LHCN-M2 (cell line): ENCODE measurements at regions not wholly inside any gene's neighbourhood (a gene's known extent, or its start where the extent isn't known, plus 50 kb on each side); places are given as distances from the start of the nearest gene placed in this dataset.
A peak's percentile ranks its signal among the peaks of the same experiment; 100 is the strongest.
"Not testable (repeated sequence)": the region's sequence is repeated elsewhere in the genome, so short reads cannot be mapped to it uniquely, and the experiment has no call there.

Experiments used
- DNase-seq: peaks from one replicate; pipeline ENCODE4 v3.0.0-alpha.2; 2012; ENCODE audit warnings: low read depth

DNA sequence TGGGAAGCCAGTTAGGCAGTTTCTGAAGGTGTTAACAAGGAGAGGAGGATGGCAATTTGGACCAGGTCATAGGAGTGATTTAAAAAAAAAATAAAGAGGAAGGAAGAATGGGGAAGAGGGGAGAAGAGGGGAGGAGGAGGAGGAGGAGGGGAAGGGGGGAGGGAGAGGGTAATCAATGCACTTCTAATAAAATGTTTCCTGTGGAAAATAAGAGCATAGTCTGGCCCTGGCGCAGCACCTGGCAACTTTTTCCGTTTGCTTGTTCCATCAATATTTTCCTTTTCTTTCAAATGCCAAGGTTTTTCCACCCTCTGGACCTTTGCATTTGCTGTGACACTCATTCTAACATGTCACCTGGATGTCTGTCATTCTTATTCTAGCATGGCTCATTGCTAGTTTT lies 308.2 kb downstream of the PPP1R3A start:
- no peak for DNase-seq

DNA sequence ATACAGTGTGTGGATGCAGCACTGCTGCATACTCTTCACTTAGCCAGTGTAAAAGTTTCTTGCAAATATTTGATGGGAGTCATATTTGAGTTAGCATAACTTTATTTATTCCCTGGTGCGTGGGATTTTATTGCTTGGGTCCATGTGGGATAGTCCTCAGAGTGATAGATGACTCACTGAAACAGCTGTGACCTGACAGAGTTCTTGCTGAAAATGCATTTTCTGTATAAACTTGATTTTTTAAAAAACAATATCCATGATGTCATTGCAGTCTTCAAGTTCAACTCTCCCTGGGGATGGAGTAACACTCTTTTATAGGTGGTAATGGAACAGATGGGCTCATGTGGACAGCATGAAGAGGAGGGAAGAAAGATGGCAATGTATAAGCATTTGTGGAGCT lies 310.0 kb downstream of the PPP1R3A start:
- peak; percentile 95 for DNase-seq

DNA sequence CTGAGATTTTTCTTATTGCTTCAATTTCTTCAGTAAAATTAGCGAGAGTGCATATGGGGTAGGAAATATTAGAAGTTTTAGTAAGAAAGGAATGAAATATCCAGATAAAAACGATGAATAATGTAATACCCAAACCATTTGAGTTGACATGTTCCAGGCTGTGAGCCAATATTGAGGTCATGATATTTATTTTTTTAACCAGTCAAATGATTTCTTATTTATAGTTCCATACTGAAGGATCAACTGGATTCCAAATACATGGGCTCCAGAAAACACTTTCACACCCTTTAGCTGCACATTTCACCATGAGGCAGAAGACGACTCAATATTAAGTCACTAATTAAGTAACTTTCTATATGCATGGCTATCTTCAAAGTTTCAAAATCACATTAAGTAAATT lies 312.5 kb downstream of the PPP1R3A start:
- no peak for DNase-seq

DNA sequence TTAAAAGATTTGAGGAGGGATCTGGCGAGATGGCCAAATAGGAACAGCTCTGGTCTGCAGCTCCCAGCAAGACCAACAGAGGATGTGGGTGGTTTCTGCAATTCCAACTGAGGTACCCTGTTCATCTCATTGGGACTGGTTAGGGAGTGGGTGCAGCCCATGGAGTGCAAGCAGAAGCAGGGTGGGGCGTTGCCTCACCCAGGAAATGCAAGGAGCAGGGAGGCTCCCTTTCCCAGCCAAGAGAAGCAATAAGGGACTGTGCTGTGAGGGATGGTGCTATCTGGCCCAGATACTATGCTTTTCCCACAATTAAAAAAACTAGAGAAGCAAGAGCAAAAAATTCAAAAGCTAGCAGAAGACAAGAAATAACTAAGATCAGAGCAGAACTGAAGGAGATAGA lies 318.4 kb downstream of the PPP1R3A start:
- not testable (repeated sequence) for DNase-seq

DNA sequence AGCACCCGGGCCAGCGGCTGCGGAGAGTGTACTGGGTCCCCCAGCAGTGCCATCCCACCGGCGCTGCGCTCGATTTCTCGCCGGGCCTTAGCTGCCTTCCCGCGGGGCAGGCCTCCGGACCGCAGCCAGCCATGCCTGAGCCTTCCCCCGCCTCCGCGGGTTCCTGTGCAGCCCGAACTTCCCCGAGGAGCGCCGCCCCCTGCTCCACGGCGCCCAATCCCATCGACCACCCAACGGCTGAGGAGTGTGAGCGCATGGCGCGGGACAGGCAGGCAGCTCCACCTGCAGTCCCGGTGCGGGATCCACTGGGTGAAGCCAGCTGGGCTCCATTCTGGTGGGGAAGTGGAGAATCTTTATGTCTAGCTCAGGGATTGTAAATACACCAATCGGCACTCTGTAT lies 325.4 kb downstream of the PPP1R3A start:
- not testable (repeated sequence) for DNase-seq

DNA sequence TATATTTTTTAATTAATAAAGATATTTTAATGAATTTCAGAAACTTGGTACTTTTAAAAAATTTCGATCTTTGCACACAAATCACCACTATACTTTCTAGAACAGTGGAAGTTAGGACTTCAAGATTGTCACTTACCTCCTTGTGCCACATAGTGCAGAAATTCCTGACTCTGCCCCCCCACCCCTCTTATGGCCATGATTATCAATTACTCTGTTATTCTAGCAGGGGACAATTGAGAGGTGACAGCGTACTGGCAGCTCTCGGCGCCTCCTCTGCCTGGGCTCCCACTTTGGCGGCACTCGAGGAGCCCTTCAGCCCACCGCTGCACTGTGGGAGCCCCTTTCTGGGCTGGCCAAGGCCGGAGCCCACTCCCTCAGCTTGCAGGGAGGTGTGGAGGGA lies 325.9 kb downstream of the PPP1R3A start:
- not testable (repeated sequence) for DNase-seq

DNA sequence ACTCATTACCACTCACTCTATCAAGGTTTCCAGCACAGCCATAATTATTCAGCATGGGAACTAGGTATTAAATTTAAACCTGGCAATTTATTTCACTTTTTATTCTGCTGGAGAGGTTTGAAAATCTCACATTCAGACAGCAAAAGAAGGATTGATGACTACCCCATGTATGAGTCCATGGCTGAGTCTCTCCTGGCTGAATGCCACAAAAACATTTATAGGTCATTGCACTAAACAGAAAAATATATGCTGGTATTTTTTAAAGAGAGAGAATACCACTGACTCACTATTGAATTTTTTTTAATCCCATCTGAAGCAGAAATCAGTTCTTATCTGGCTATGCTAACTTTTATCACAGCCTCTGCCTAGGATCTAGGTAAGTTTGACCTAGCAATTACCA lies 336.3 kb downstream of the PPP1R3A start:
- DNase-seq, result peak; percentile 78

DNA sequence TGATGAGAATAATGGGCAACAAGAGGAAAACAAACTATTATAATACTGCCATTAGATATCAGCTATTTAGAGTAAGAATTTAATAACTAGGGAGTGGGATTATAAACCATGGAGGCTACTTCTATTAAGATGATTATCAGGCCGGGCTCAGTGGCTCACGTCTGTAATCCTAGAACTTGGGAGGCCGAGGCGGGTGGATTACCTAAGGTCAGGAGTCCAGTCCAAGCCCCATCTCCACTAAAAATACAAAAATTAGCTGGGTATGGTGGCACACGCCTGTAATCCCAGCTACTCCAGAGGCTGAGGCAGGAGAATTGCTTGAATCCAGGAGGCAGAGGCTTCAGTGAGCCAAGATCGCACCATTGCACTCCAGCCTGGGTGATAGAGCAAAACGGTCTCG lies 355.6 kb downstream of the PPP1R3A start:
- DNase-seq, result not testable (repeated sequence)

DNA sequence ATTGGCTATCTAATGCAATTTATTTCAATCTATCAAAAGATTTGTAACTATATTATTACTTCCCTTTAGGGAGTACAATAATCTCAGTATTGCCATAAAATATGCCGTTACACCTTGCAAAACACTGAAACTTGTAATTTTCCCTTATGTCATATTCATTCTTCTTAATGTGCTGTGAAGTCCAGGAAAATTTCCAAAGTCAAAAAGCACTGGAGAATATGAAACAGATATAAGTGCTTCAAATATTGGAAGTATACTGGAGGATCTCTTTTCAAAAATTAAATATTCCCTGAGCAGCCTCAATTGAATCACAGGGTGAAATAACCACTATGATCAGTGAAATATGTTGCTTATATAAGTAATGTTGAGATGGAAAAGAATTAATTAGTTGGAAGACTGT lies 356.0 kb downstream of the PPP1R3A start:
- no peak for DNase-seq

DNA sequence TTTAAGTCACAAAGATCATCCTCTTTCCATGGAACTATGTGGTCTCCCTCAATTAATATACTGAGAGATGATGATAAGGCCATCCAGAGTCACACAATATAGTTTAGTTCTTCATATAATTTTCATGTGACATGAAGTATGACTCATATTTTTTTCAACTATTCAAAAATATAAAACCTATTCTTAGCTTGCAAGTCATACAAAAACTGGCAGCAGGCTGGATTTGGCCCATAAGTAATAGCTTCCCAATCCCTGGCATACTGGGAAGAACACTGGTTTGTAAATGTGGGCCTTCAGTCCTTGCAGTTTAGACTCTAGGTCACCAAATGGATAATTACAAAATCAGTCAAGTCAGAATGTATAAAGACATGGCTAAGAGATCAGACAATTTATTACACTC lies 356.6 kb downstream of the PPP1R3A start:
- DNase-seq, result peak; percentile 43

DNA sequence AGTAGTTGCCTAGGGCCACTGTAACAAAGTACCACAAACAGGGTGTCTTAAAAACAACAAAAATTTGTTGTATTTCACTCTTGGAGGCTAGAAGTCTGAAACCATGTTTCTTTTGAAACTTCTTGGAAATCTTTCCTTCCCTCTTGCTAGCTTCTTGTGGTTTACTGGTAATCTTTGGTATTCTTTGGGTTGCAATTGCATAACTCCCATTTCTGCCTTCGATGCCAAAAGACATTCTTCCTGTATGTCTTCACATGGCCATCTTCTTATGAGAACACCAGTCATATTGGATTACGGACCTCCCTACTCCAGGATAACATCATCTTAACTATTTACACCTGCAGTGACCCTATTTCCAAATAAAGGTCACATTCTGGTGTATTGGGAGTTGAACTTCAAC lies 357.4 kb downstream of the PPP1R3A start:
- DNase-seq, result peak; percentile 75

DNA sequence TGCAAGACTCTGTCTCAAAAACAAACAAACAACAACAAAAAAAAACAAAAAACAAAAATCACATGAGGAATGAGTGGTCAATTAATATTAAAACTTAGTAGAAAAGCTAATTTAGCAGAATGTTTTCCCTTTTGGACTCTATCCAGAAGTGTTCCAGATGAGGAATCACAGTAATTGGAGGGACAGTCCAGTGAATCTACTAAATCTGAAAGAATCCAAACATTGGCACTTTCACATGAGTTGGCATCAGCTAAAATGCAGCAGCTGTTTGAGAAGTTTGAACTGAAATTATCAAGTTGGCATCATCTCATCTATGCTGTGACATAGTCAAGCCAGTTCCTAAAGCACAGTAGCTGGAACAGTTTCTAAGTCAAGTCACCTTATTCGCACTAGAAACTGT lies 367.8 kb downstream of the PPP1R3A start:
- DNase-seq, result peak; percentile 27

DNA sequence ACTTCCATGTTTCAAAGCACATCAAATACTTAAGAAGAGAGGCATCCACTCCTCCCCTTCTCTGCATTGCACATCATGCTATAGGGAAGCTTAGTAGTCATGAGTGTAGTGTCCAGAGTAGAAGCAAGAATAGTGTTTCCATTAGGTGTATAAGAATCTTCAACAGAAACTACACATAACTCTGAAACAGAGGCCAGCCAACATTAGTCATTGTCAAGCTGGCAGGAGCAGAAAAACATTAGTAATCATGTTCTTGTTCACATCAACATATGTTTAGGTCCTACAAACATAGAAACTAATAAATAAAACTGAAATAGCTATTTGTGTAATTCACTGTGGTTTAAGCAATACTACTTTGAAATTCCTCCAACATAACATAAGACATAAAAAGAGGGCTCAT lies 370.2 kb downstream of the PPP1R3A start:
- DNase-seq, result peak; percentile 27

DNA sequence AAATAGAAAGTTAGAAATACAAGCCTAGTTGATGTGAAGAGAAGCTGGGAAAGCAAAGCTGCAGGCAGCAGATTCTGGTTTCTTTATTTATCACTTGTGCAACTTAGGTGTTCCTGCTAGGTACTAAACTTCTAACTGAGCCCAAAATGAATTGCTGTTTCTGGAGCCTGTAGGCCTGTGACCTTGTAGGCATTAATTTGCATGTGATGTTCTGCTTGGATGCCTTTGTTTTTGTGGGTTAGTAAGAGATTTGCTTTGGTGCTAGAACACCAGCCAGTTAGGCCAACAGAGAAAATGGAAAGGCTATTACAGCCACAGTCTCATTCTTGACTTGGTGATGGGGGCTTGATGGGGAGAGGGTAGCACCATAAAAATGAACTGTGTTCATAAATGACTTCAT lies 370.7 kb downstream of the PPP1R3A start:
- no peak for DNase-seq

DNA sequence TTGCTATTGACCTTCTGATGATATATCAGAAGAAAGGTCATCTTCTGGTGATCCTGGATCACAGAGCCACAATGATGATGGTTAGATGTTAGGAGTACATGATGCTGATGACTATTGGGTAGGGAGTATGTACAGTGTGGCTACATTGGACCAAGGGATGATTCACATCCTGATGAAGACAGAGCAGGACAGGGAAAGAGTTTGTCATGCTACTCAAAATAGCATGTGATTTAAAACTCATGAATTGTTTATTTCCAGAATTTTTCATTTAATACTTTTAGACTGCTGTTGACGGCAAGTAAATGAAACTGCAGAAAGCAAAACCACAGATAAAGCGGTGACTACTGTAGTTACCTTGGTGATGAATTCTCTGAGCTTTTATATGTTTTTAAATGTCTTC lies 397.3 kb downstream of the PPP1R3A start:
- peak; percentile 82 for DNase-seq

DNA sequence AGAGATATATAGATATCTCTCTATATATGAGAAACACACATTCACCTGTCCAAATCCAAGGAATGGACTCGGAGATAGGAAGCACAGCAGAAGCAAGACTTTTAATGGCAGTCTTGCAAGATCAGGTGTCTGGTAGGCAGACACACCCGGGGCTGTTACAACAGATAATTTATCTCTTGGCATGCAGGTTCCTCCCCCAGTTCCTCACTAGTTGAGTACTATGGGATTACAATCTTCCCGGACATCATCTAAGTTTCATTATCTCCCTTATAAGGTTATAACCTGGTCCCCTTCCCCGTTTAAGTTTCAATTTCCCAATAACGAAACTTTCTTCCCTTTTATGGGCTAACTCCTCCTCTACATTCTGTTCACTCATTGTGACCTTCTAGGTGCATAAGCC lies 399.3 kb downstream of the PPP1R3A start:
- no peak for DNase-seq

DNA sequence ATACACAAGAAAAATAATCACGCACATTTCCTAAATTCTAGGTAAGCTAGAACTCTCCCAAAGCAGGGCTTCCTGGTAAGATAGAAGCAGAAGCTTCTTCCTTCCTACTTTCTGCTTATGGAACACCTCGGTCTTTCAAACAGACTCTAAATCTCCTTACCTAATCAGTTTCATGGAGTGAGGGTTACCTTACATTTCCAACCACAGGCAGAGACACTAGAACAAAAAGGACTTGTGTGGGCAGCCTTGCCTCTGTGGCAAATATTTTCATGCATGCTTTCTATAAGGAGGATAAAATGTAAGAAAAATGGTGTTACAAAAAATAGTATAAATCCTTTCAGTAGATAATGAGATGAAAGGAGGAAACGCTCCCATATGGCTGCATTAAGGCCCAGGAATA lies 386.3 kb upstream of the SMIM30 start:
- DNase-seq, result no peak

DNA sequence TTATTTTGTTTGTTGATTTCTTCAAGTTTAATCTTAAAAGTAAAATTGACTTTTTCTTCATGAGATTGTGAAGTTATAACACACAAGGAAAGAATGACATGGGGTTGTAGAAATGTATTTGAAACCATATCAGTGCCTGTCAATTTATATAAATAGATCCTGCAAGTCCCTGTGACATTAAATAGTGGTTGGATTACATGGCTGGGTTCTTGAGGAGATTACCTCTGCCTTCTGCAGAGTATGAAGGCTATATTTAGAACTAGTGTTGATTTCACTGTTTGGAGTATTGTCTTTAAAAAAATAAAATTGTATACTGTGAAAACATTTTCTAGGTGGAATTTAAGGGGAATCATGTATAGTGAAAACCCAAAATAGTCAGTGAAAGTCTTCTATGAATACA lies 385.8 kb upstream of the SMIM30 start:
- DNase-seq, result no peak

DNA sequence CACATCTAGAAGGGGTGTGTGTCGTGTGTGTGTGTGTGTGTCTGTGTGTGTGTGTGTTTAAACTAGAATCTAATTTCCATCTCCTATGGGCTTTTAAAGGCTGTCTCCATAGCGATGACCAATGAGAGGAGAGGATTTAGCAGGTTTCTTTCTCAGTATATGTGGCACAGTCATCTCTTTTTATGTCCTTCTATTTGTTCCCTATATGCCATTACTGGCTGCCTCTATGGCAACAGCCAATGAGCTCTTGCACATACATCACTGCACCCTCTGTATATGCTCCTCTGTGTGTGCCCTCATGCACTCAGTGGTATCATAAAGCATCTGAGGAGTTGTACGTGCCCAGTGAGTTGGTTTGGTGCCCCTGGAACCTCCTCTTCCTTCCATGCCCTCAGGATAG lies 378.2 kb upstream of the SMIM30 start:
- DNase-seq, result not testable (repeated sequence)

DNA sequence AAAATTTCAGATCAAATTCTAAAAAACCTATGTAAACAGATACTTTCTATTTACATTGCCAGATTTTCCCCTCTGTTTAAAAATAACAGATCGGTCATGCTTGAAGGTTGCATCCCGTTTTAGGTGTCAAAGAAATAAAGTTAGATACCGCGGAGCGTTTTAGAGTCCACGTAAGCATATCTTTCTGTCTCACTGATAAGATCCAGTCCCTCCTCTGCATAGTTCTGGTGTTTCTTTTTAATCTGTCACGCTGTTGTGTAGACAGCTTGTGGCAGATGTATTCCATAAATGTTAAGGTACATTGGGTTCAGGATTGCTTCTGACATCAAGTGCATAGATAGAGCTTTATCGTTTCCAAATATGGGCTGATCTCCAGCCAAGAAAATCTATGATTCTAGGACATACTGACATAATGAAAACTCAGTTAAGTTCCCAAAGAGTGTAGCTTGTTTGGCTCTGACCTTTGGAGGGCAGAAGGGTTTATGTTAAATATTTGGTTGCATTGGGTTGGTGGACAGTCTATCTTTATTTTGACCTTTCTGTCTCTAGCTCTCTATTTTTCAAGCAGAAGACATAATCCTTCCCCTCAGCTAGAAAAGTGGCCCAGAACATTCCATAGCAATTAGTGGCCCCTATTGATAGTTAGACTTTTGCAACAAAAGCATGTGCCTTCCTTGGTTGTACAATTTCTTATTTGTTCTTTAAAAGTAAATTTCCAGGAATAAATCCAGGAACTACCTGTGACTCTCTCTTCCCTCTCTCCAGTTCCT lies 376.6 kb upstream of the SMIM30 start:
- not testable (repeated sequence) for DNase-seq

DNA sequence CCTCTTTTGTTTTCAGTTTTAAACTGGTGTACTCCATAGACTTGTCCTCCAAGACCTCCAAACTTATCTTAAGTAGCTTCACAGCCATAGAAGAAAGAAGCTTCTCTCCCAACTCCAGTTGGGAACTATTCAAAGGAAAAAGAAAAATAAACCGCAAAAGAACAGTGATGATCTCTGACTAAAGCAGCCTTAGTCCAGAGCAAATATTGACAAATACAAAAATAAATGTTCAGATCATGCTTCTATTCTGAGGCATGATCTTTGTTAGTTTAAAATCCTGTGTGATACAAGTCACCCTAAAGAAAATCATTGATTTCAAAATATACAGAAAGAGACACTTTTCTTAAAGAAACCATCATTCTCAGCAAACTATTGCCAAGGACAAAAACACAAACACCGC lies 373.0 kb upstream of the SMIM30 start:
- no peak for DNase-seq

DNA sequence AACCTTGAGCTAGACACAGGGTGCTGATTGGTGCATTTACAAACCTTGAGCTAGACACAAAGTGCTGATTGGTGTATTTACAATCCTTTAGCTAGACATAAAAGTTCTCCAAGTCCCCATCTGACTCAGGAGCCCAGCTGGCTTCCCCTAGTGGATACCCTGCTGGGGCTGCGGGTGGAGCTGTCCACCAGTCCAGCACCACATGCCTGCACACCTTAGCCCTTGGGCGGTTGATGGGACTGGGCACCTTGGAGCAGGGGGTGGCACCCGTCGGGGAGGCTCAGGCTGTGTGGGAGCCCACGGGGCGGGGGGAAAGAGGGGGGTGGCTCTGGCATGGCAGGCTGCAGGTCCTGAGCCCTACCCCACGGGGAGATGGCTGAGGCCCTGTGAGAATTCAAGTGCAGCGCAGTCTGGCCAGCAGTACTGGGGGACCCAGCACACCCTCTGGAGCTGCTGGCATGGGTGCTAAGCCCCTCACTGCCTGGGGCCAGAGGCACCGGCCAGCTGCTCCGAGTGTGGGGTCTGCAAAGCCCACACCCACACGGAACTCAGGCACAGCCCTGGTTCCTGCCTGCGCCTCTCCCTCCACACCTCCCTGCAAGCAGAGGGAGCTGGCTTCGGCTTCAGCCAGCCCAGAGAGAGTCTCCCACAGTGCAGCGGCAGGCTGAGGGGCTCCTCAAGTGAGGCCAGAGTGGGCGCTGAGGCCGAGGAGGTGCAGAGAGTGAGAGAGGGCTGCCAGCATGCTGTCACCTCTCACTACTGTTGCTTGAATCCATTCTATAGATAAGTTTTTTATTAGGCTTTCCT lies 369.8 kb upstream of the SMIM30 start:
- no peak for DNase-seq

DNA sequence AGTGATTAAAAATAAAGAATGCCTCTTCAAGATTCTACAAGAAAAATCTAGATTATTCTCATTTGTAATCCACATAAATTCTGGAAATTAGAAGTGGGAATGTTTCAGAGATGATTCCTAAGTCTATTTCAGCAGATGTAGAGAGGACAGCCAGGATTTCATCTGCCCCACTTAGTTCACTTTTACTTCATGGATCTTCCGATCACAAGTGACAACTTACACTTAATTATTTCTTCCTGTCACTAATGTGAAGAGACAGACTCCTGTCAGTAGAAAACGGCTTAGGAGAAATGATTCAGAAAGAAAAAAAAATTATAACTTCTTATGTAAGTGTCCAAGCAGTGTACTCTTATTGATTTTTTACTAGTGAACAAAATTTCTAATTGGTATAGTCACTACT lies 368.2 kb upstream of the SMIM30 start:
- no peak for DNase-seq
